ENCODE measurements at regions not wholly inside any gene's neighbourhood (a gene's known extent, or its start where the extent isn't known, plus 50 kb on each side); places are given as distances from the start of the nearest gene placed in this dataset.

DNA sequence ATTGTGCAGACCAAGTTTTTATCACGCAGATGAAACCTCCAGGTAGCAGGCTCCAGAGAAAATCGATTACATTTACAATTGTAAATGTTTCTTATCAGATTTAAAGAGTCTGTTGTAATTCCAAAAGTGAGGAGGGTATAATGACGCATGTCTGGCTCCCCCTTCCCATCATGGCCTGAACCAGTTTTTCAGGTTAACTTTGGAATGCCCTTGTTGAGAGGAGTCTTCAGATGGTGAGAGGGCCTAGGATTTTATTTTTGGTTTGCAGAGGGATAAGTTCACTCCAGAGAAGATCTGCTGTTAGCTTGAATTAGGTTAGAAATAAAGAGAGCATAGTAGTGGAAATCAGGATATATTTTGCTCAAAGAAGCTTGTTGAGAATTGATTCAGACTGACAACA lies 1028.3 kb upstream of the B3GALT2 start:
- no peaks in the 10 kb centered on the region for H3K4me1 Mint-ChIP-seq (ENCODE audit: low read depth)
- no peak overlapping the region for H3K27ac Mint-ChIP-seq
- no peak overlapping the region for H3K4me3 Mint-ChIP-seq
- H3K9me3 Mint-ChIP-seq (ENCODE audit: low read depth): peaks cover 3% of the 10 kb centered on the region
- H3K27me3 Mint-ChIP-seq: no peaks in the 10 kb centered on the region
- peaks cover 6% of the 10 kb centered on the region for H3K36me3 Mint-ChIP-seq

DNA sequence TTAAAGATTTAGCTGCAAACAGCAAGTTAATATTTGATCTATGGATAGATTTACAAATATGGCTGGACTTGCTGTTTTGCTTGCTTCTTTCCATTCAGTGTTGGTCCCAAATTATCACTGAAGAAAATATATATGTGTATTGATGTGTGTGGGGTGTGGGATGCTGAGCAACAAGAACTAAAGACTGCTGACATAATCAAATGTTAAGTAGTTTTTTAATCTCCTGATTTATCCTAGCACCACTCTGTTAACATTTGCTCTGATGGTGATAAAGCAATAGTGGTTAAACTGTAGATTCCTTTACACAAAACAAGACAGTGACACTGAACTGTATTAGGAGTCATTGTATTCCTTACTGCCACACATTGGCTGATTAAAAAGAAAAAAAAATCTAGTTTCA lies 1023.5 kb upstream of the B3GALT2 start:
- Mint-ChIP-seq H3K9me3 (ENCODE audit: low read depth) (peaks cover 2% of the 10 kb centered on the region), H3K27ac (no peak overlapping the region), H3K4me3 (no peak overlapping the region), H3K36me3 (peaks cover 4% of the 10 kb centered on the region), H3K4me1 (ENCODE audit: low read depth) (no peaks in the 10 kb centered on the region), H3K27me3 (no peaks in the 10 kb centered on the region)

DNA sequence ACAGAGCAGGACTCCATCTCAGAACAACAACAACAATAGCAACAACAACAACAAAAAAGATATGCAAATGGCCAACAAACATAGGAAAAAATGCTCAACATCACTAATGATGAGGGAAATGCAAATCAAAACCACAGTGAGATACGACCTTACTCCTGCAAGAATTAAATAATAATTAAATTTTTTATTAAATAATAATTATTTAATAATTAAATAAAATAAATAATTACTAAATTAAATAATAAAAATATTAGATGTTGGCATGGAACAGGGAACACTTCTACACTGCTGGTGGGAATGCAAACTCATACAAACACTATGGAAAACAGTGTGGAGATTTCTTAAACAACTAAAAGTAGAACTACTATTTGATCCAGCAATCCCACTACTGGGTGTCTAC lies 1022.3 kb upstream of the B3GALT2 start:
- H3K4me1 Mint-ChIP-seq (ENCODE audit: low read depth): no peaks in the 10 kb centered on the region
- H3K4me3 Mint-ChIP-seq: no peak overlapping the region
- no peaks in the 10 kb centered on the region for H3K27me3 Mint-ChIP-seq
- H3K36me3 Mint-ChIP-seq: peaks cover 6% of the 10 kb centered on the region
- no peak overlapping the region for H3K27ac Mint-ChIP-seq
- H3K9me3 Mint-ChIP-seq (ENCODE audit: low read depth): no peaks in the 10 kb centered on the region

DNA sequence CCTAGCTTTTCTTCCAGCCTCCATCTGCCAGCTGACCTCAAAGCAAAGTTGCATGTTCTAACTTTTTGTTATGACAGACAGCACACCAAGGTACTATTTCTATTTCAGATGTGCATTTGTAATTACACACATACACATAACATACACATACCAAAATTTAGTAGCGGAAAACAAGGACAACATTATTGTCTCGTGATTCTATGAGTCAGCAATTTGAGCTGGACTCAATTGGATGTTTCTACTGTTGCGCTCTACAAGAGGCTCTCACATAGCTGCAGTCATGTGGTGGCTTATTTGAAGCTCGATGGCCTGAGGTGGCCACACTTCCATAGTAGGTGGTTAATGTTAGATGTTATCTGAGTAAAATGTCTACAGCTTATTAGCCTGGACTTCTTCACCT lies 1010.1 kb upstream of the B3GALT2 start:
- no peak overlapping the region for H3K27ac Mint-ChIP-seq
- H3K36me3 Mint-ChIP-seq: peaks cover 2% of the 10 kb centered on the region
- H3K4me3 Mint-ChIP-seq: no peak overlapping the region
- H3K27me3 Mint-ChIP-seq: no peaks in the 10 kb centered on the region
- H3K9me3 Mint-ChIP-seq (ENCODE audit: low read depth): no peaks in the 10 kb centered on the region
- no peaks in the 10 kb centered on the region for H3K4me1 Mint-ChIP-seq (ENCODE audit: low read depth)

DNA sequence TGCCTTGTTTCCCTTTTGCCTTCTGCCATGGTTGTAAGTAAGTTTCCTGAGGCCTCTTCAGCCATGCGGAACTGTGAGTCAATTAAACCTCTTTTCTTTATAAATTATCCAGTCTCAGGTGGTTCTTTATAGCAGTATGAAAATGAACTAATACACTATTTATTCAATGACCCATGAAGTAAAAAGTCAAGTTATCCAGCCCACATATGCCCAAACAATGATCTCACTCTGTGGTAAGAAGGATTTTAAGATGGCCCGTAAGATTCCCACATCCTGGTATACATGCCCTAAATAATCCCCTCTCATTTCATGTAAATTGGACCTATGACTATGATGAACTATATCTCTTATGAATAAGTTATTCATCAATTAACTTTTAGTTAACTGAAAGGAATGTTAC lies 1008.3 kb upstream of the B3GALT2 start:
- H3K4me3 Mint-ChIP-seq: no peak overlapping the region
- H3K27me3 Mint-ChIP-seq: no peaks in the 10 kb centered on the region
- H3K36me3 Mint-ChIP-seq: peaks cover 5% of the 10 kb centered on the region
- H3K9me3 Mint-ChIP-seq (ENCODE audit: low read depth): no peaks in the 10 kb centered on the region
- H3K27ac Mint-ChIP-seq: no peak overlapping the region
- no peaks in the 10 kb centered on the region for H3K4me1 Mint-ChIP-seq (ENCODE audit: low read depth)

DNA sequence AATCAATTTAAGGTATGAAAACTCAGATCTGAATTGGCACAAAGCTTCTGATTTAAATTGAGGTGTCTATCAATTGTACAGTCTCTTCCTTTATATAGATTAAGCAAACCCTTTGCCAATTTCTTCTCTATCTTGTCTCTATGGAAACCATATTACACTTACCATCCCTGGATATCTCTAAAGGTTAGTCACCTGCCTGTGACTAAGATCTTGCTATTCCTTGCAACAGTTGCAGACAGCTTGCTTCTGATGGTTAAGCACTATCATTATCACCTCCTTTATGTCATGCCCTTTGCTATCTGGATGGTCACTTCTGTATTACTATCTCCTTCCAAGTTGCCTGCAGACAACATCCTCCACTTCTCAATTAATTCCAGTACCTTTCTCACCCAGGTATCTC lies 998.6 kb upstream of the B3GALT2 start:
- Mint-ChIP-seq H3K27me3 (no peaks in the 10 kb centered on the region), H3K9me3 (ENCODE audit: low read depth) (no peaks in the 10 kb centered on the region), H3K4me1 (ENCODE audit: low read depth) (no peaks in the 10 kb centered on the region), H3K27ac (no peak overlapping the region), H3K36me3 (peaks cover 2% of the 10 kb centered on the region), H3K4me3 (no peak overlapping the region)

DNA sequence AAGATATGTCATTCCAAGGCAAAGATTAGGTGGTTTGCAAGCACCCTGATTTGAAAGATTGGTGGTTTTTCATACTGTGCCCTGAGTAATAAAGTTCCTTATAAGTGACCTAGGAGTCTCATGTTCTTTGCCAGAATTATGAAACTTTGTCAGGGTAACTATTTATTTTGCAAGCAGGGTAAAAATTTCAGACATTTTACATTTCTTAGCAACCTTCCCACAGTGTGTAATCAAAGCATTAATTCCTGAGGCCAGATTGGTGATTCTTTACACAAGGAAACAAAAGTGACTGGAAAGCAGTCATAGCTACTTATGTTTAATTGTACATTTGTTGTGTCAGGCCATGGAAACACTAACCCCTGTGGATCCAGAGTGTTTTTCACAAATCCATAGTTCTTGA lies 998.0 kb upstream of the B3GALT2 start:
- H3K4me3 Mint-ChIP-seq: no peak overlapping the region
- no peak overlapping the region for H3K27ac Mint-ChIP-seq
- no peaks in the 10 kb centered on the region for H3K4me1 Mint-ChIP-seq (ENCODE audit: low read depth)
- no peaks in the 10 kb centered on the region for H3K36me3 Mint-ChIP-seq
- no peaks in the 10 kb centered on the region for H3K27me3 Mint-ChIP-seq
- no peaks in the 10 kb centered on the region for H3K9me3 Mint-ChIP-seq (ENCODE audit: low read depth)

DNA sequence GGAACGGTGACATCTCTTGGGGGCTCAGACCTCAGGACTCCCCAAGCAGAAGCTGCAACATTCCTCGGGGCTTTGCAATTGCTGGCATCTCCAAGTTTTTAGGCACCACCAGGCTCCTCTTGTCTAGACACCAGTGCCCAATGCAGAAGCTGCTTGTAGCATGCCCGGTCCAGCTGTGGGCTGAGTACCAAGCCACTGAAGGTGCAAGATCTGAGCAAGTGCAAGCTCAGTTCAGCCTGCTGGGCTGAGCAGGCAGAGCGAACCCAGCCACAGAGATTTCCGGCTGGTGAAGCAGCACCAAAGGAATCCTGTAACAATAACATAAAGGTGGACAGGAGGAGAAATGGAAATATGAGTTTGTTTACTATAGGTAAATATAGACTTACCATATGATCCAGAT lies 995.4 kb upstream of the B3GALT2 start:
- Mint-ChIP-seq H3K9me3 (ENCODE audit: low read depth) (no peaks in the 10 kb centered on the region), H3K27ac (no peak overlapping the region), H3K4me1 (ENCODE audit: low read depth) (no peaks in the 10 kb centered on the region), H3K4me3 (no peak overlapping the region), H3K36me3 (no peaks in the 10 kb centered on the region), H3K27me3 (no peaks in the 10 kb centered on the region)

DNA sequence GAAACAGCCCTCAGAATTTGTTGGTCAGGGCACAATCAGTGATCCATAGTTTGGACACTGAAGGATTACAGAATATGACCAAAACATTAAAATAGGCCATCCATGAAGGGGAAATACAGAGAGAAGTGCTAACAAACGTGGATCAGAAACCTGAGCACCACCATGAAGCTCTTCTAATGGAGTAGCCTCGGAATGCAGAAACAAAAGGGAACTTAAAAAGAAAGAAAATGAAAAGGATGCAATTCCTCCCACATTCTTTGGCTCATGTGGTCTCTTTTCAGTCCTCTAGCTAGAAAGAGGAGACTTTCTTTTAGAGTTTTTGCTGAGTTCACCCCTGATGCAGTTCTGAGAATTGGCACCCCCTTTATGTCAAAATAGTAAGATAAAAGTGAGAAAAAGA lies 989.8 kb upstream of the B3GALT2 start:
- no peaks in the 10 kb centered on the region for H3K36me3 Mint-ChIP-seq
- H3K4me3 Mint-ChIP-seq: no peak overlapping the region
- H3K27ac Mint-ChIP-seq: no peak overlapping the region
- no peaks in the 10 kb centered on the region for H3K4me1 Mint-ChIP-seq (ENCODE audit: low read depth)
- no peaks in the 10 kb centered on the region for H3K9me3 Mint-ChIP-seq (ENCODE audit: low read depth)
- H3K27me3 Mint-ChIP-seq: no peaks in the 10 kb centered on the region

DNA sequence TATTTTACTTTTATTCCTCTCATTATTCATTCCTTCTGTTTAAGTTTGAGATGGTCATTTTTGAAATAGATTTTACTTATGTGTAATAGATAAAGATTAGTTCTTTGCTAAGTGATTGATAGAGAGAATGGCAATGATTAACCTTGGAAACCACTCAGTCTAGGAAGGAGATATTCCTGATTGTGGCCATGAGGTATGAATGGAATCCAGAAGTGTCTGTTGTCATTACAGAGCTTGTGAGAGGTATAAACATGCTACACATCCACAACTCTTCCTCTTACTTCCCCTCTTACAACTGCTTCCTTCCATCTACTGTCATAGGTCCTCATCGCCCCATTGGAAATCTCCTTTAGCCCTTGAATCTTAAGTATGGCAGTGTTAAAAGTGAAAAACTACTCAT lies 988.8 kb upstream of the B3GALT2 start:
- H3K36me3 Mint-ChIP-seq: no peaks in the 10 kb centered on the region
- H3K4me3 Mint-ChIP-seq: no peak overlapping the region
- no peaks in the 10 kb centered on the region for H3K9me3 Mint-ChIP-seq (ENCODE audit: low read depth)
- no peaks in the 10 kb centered on the region for H3K27me3 Mint-ChIP-seq
- H3K27ac Mint-ChIP-seq: no peak overlapping the region
- H3K4me1 Mint-ChIP-seq (ENCODE audit: low read depth): no peaks in the 10 kb centered on the region

DNA sequence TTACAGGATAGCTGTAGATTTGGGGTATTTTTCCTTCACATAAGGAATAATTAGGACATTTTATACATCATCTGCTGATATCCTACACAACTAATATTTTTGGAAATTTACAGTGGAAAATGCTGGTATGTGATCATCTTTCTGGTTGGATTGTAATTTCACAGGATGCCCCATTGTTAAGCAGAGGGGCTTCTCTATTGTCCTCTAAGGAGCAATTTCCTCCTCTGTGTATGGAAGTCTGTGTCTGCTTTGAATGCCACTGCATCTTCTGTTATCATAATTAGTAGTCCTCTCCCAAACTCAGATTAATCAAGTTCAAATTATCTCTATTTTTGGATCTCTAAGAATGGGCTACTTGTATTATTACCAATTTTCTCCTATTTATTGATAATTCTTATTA lies 988.1 kb upstream of the B3GALT2 start:
- no peak overlapping the region for H3K4me3 Mint-ChIP-seq
- no peaks in the 10 kb centered on the region for H3K9me3 Mint-ChIP-seq (ENCODE audit: low read depth)
- H3K27me3 Mint-ChIP-seq: no peaks in the 10 kb centered on the region
- H3K27ac Mint-ChIP-seq: no peak overlapping the region
- H3K4me1 Mint-ChIP-seq (ENCODE audit: low read depth): no peaks in the 10 kb centered on the region
- no peaks in the 10 kb centered on the region for H3K36me3 Mint-ChIP-seq

DNA sequence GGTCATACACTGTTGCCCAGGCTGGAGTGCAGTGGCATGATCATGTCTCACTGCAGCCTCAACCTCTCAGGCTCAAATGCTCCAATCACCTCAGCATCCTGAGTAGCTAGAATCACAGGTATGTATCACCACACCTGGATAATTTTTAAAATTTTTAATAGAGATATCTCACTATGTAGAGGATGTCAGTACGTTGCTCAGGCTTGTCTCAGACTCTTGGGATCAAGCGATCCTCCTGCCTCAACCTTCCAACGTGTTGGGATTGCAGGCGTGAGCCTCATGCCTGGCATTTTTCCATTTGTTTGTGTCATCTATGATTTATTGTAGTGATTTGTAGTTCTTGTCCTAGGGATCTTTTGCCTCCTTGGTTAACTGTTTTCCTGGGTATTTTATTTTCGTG lies 985.2 kb upstream of the B3GALT2 start:
- no peak overlapping the region for H3K27ac Mint-ChIP-seq
- peaks cover 3% of the 10 kb centered on the region for H3K9me3 Mint-ChIP-seq (ENCODE audit: low read depth)
- H3K4me1 Mint-ChIP-seq (ENCODE audit: low read depth): no peaks in the 10 kb centered on the region
- no peak overlapping the region for H3K4me3 Mint-ChIP-seq
- H3K36me3 Mint-ChIP-seq: no peaks in the 10 kb centered on the region
- H3K27me3 Mint-ChIP-seq: no peaks in the 10 kb centered on the region

DNA sequence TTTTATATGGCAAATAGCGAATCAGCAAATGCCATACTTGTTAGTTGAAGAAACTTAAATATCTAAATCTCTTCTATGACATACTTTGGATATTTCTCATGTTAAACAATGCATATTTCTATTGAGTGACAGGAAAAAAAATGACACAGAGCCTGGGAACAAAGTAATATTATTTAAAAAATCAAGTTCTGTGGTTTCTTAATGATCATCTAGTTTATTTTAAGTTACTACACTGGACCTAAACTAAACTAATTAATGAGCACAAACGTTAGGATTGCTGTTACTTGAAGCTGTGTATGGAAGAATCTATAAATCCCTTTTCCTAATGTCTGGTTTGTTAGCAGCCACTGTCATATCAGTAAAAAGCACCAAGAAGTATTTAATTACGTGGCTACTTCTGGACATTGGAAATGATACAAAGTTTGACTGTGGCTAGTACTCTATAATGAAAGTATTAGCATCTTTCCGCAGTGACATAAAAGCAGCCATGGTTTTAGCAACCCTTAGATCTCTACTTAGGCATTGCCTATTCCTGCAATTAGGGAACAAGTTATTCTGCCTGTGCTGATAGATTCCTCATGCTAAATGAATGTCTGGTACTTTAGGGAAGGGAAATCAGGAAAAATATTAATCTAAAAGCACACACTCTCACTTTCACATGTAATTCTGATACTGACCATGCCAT lies 981.7 kb upstream of the B3GALT2 start:
- H3K4me1 Mint-ChIP-seq (ENCODE audit: low read depth): no peaks in the 10 kb centered on the region
- H3K9me3 Mint-ChIP-seq (ENCODE audit: low read depth): peaks cover 3% of the 10 kb centered on the region
- no peak overlapping the region for H3K4me3 Mint-ChIP-seq
- H3K27ac Mint-ChIP-seq: no peak overlapping the region
- no peaks in the 10 kb centered on the region for H3K36me3 Mint-ChIP-seq
- H3K27me3 Mint-ChIP-seq: no peaks in the 10 kb centered on the region

DNA sequence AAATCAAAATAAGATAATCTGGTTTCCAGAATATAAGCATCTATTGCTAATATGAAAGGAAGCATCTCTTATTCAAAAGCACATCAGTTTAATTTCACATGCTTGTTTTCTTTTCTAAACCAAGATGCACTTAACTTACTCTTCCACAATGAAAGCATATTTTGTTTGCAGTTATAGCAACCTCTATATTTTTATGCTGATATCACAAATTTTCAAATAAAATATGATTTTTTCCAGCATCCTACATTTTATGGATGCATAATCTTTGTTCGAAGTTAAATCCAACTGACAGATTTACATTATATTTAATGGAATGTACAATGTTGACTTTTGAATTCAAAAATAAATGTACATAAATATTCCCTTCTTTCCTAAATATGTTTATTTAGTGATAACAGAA lies 978.3 kb upstream of the B3GALT2 start:
- Mint-ChIP-seq H3K4me1 (ENCODE audit: low read depth) (no peaks in the 10 kb centered on the region), H3K36me3 (no peaks in the 10 kb centered on the region), H3K27ac (no peak overlapping the region), H3K9me3 (ENCODE audit: low read depth) (peaks cover 3% of the 10 kb centered on the region), H3K4me3 (no peak overlapping the region), H3K27me3 (no peaks in the 10 kb centered on the region)

DNA sequence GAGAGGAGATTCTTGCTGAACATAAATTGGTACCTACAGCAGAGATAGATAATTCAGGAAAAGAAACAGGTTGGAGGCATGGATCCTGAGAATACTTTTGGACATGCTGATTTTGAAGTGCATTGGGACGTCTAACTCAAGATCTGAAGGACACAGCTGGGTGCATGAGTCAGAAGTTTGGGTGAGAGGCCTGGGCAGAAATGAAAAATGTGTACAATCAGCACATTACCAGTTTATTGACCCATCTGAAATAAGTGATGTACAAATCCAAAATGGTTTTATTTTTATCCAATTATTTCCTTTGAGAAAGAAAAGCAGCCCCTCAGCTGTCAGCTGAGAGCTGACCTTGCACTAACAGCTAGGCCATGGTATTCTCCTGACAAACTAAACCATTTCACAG lies 975.2 kb upstream of the B3GALT2 start:
- Mint-ChIP-seq H3K4me3 (no peak overlapping the region), H3K36me3 (no peaks in the 10 kb centered on the region), H3K4me1 (ENCODE audit: low read depth) (no peaks in the 10 kb centered on the region), H3K9me3 (ENCODE audit: low read depth) (peaks cover 4% of the 10 kb centered on the region), H3K27me3 (no peaks in the 10 kb centered on the region), H3K27ac (no peak overlapping the region)

DNA sequence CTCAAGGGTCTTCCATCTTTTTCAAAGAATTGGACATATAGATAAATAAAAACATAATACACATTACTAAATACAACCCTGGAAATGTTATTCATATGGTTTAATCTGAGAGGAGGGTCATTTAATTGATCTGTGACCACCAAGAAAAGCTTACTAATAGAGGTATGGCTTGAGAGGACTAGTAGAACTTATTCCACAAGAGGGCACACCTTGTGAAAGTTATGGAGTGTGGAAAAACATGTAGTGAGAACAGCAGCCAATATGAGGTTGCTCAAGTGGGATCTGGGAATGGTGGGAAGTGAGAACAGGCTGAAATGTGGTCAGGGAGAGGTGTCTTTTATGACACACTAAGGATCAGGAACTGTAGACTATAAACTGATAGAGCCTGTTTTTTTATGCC lies 973.5 kb upstream of the B3GALT2 start:
- H3K27ac Mint-ChIP-seq: no peak overlapping the region
- no peaks in the 10 kb centered on the region for H3K4me1 Mint-ChIP-seq (ENCODE audit: low read depth)
- H3K9me3 Mint-ChIP-seq (ENCODE audit: low read depth): peaks cover 4% of the 10 kb centered on the region
- H3K36me3 Mint-ChIP-seq: no peaks in the 10 kb centered on the region
- H3K4me3 Mint-ChIP-seq: no peak overlapping the region
- H3K27me3 Mint-ChIP-seq: no peaks in the 10 kb centered on the region

Measured in activated naive CD8-positive, alpha-beta T cell (primary cell).